Endothelial cell of umbilical vein (primary cell): ENCODE measurements at regions not wholly inside any gene's neighbourhood (a gene's known extent, or its start where the extent isn't known, plus 50 kb on each side); places are given as distances from the start of the nearest gene placed in this dataset.

Source experiments
- BruUV-seq: library from RNA; stranded (reverse); fragments of 400-500 nt; replicated peaks from 2 replicates; lab custom pipeline; 2021; lab: Mats Ljungman, UMichigan
- CTCF ChIA-PET: fragments of 300-600, 350-600 bp; sonication (Branson Sonifier 250); formaldehyde crosslinking; loops from one replicate; lab custom pipeline; 2021; ENCODE audit warnings: antibody characterized with exemption, inconsistent platforms; lab: Charles Lee
- POLR2A ChIA-PET: fragments of 300-600, 350-600 bp; sonication (Branson Sonifier 250); formaldehyde crosslinking; loops from one replicate; lab custom pipeline; 2021; ENCODE audit warnings: antibody characterized with exemption, inconsistent platforms; lab: Charles Lee
- DNase-seq: peaks from one replicate; pipeline ENCODE4 v3.0.0-alpha.2; 2011; ENCODE audit warnings: low read depth, low spot score
- FAIRE-seq: peaks from 2 replicates; lab custom pipeline; 2011; peaks lifted over from hg19 to GRCh38; lab: Jason Lieb, UNC
- H2AFZ ChIP-seq: 2 replicates; pipeline ENCODE4 v1.6.0; 2012; ENCODE audit warnings: low read depth, low read length, control low read depth, inconsistent platforms
- H3K27ac ChIP-seq: 2 replicates; pipeline ENCODE4 v1.5.1; 2011; ENCODE audit warnings: low read depth, mild to moderate bottlenecking, control low read depth, low read length, moderate library complexity; ENCODE audit not compliant: insufficient read depth
- H3K27me3 ChIP-seq, 2 experiments: 2 replicates each; pipeline versions ENCODE4 v1.6.0 to v1.6.1; 2011; ENCODE audit warnings: low read length in 2 of 2, mixed read lengths in 1 of 2; ENCODE audit not compliant: control insufficient read depth in 2 of 2, insufficient read depth in 2 of 2
- H3K36me3 ChIP-seq, 2 experiments: 2 replicates in 1 of 2; 3 replicates in 1 of 2; pipeline ENCODE4 v1.5.1; 2011; ENCODE audit warnings: low read length in 2 of 2, mild to moderate bottlenecking in 1 of 2, moderate library complexity in 1 of 2; ENCODE audit not compliant: control insufficient read depth in 2 of 2, insufficient read depth in 2 of 2; ENCODE audit errors: extremely low read depth in 1 of 2
- H3K4me1 ChIP-seq: 3 replicates; pipeline ENCODE4 v1.5.1; 2011; ENCODE audit warnings: mild to moderate bottlenecking, low read length; ENCODE audit not compliant: control insufficient read depth, insufficient read depth; ENCODE audit errors: extremely low read depth
- H3K4me2 ChIP-seq: 2 replicates; pipeline ENCODE4 v1.6.1; 2011; ENCODE audit warnings: low read length, control low read depth, mixed read lengths; ENCODE audit not compliant: insufficient read depth
- H3K4me3 ChIP-seq, 3 experiments: fragments of 200-600 bp in 1 of 3; sonication (generic), shearing (Covaris generic) in 1 of 3; replicated peaks in 1 of 3; 2 replicates each; pipeline ENCODE4 v1.5.1; 2011 to 2016; ENCODE audit warnings: control low read depth in 3 of 3, low read length in 3 of 3, mild to moderate bottlenecking in 2 of 3, inconsistent platforms in 1 of 3, low read depth in 1 of 3, moderate library complexity in 1 of 3; ENCODE audit not compliant: insufficient read depth in 1 of 3
- H3K79me2 ChIP-seq: 2 replicates; pipeline ENCODE4 v1.6.0; 2012; ENCODE audit warnings: low read length, inconsistent platforms; ENCODE audit not compliant: control insufficient read depth, insufficient read depth
- H3K9ac ChIP-seq: replicated peaks from 2 replicates; pipeline ENCODE3; 2011; ENCODE audit warnings: low read length, control low read depth; ENCODE audit not compliant: insufficient read depth; ENCODE audit errors: extremely low read depth
- H3K9me1 ChIP-seq: replicated peaks from 3 replicates; pipeline ENCODE4 v1.6.0; 2011; ENCODE audit warnings: mild to moderate bottlenecking, low read length; ENCODE audit not compliant: control insufficient read depth, insufficient read depth; ENCODE audit errors: extremely low read depth
- H3K9me3 ChIP-seq: replicated peaks from 2 replicates; pipeline ENCODE4 v1.5.1; 2012; ENCODE audit warnings: low read length, inconsistent platforms; ENCODE audit not compliant: control insufficient read depth, insufficient read depth
- H4K20me1 ChIP-seq: replicated peaks from 2 replicates; pipeline ENCODE3; 2011; ENCODE audit warnings: mild to moderate bottlenecking, low read length; ENCODE audit not compliant: control insufficient read depth, insufficient read depth; ENCODE audit errors: extremely low read depth
- CTCF ChIP-seq, 2 donors: IDR thresholded peaks; 1 replicate in 1 of 2; 2 replicates in 1 of 2; pipeline ENCODE4 v1.5.1; 2011; ENCODE audit warnings: low read length in 2 of 2, mild to moderate bottlenecking in 2 of 2, moderate library complexity in 2 of 2, control low read depth in 1 of 2, inconsistent platforms in 1 of 2, low read depth in 1 of 2; ENCODE audit not compliant: insufficient read depth in 1 of 2; ENCODE audit errors: extremely low read depth in 1 of 2
- FOS ChIP-seq: IDR thresholded peaks from 2 replicates; pipeline ENCODE4 v1.6.1; 2011; ENCODE audit warnings: mild to moderate bottlenecking, low read length, moderate library complexity, borderline replicate concordance; ENCODE audit not compliant: insufficient read depth
- GATA2 ChIP-seq: IDR thresholded peaks from 2 replicates; pipeline ENCODE4 v1.7.0; 2011; ENCODE audit warnings: low read depth, mild to moderate bottlenecking, moderate library complexity, mixed read lengths, low read length; ENCODE audit not compliant: insufficient read length, insufficient read depth
- JUN ChIP-seq: IDR thresholded peaks from 2 replicates; pipeline ENCODE4 v1.6.1; 2011; ENCODE audit warnings: borderline replicate concordance, low read depth; ENCODE audit not compliant: insufficient read length, insufficient read depth
- MYC ChIP-seq: IDR thresholded peaks from one replicate; pipeline ENCODE4 v1.6.1; 2011; ENCODE audit warnings: mild to moderate bottlenecking, low read depth, low read length
- POLR2A ChIP-seq: IDR thresholded peaks from 2 replicates; pipeline ENCODE4 v1.6.1; 2012; ENCODE audit warnings: low read depth, mild to moderate bottlenecking, control low read depth, low read length
- POLR2AphosphoS5 ChIP-seq: IDR thresholded peaks from 2 replicates; pipeline ENCODE4 v1.6.1; 2012; ENCODE audit warnings: low read depth, mild to moderate bottlenecking, control low read depth, low read length, moderate library complexity; ENCODE audit not compliant: insufficient read depth
- dilution Hi-C: fragments of 300-500 bp; cut with MboI; formaldehyde crosslinking; loops from one replicate; pipeline ENCODE4 v1.15.0; 2019; ENCODE audit warnings: low sequenced_read_pairs; ENCODE audit not compliant: extremely low pct_ligation_motif_present
- intact Hi-C: fragments of 100-400 bp; cut with micrococcal nuclease; formaldehyde crosslinking; loops from one replicate; pipeline ENCODE4 v1.10.0; 2022

- no peak overlapping the region for H3K4me2 ChIP-seq
- no peaks in the 10 kb centered on the region for H3K9me1 ChIP-seq
- no peaks in the 10 kb centered on the region for H3K79me2 ChIP-seq
- no peak overlapping the region for H3K4me3 ChIP-seq
- H3K27me3 ChIP-seq = no peaks in the 10 kb centered on the region
- dilution Hi-C loops (no loop called here), intact Hi-C loops (no loop called here)
- no peak overlapping the region for H3K9ac ChIP-seq
- TF ChIP-seq POLR2A (no peak), CTCF (IDR thresholded peaks at IDR 0.05; ENCODE audit: extremely low read depth in 1 of 2, insufficient read depth in 1 of 2, low read depth in 1 of 2, low read length in 2 of 2) (no peak), POLR2AphosphoS5 (no peak), FOS (no peak), JUN (no peak), MYC (no peak), GATA2 (no peak)
- ChIA-PET CTCF (interaction anchor here (0.6 to 1.6 kb wide), 3 partner anchors 9 to 15 kb away, joined by 3 to 5 read pairs (median 3); no protein-coding TSS in a partner anchor), POLR2A (no interaction called here)
- BruUV-seq = no TSS peak
- no peaks in the 10 kb centered on the region for H3K9me3 ChIP-seq
- H3K27ac ChIP-seq = no peak overlapping the region
- FAIRE-seq (no peak), DNase-seq (no peak)
- H2AFZ ChIP-seq = no peak overlapping the region
- no peaks in the 10 kb centered on the region for H3K36me3 ChIP-seq
- no peaks in the 10 kb centered on the region for H4K20me1 ChIP-seq
- no peaks in the 10 kb centered on the region for H3K4me1 ChIP-seq
Observed at GRCh38 chr13:73293913-73294523, 235.2 kb downstream of the KLF5 start.
